HFFc6 (cell line): ENCODE measurements at regions not wholly inside any gene's neighbourhood (a gene's known extent, or its start where the extent isn't known, plus 50 kb on each side); places are given as distances from the start of the nearest gene placed in this dataset.

Source experiments
- DNase-seq: peaks from one replicate; pipeline ENCODE4 v3.0.0-alpha.2; 2018
- H3K27ac Mint-ChIP-seq: 2 replicates; pipeline ENCODE4 v1.8.0; 2020; ENCODE audit warnings: mild to moderate bottlenecking, mixed read lengths
- H3K27me3 Mint-ChIP-seq: 2 replicates; pipeline ENCODE4 v1.8.0; 2021; ENCODE audit warnings: mild to moderate bottlenecking, moderate library complexity, mixed read lengths; ENCODE audit not compliant: insufficient read depth
- H3K36me3 Mint-ChIP-seq: 2 replicates; pipeline ENCODE4 v1.8.0; 2021; ENCODE audit warnings: low read depth, mixed read lengths
- H3K4me1 Mint-ChIP-seq: 2 replicates; pipeline ENCODE4 v1.8.0; 2020; ENCODE audit warnings: low read depth, mixed read lengths
- H3K4me3 Mint-ChIP-seq: 2 replicates; pipeline ENCODE4 v1.8.0; 2020; ENCODE audit warnings: mild to moderate bottlenecking, moderate library complexity, mixed read lengths
- H3K9me3 Mint-ChIP-seq: 2 replicates; pipeline ENCODE4 v1.8.0; 2020; ENCODE audit warnings: mild to moderate bottlenecking, mixed read lengths
- TF ChIP-seq, protein P1 (sequence below): fragments of 200-600 bp; sonication (generic); IDR thresholded peaks from 2 replicates; pipeline ENCODE4 v1.5.0; 2021; ENCODE audit warnings: antibody characterized with exemption, mild to moderate bottlenecking

DNA sequence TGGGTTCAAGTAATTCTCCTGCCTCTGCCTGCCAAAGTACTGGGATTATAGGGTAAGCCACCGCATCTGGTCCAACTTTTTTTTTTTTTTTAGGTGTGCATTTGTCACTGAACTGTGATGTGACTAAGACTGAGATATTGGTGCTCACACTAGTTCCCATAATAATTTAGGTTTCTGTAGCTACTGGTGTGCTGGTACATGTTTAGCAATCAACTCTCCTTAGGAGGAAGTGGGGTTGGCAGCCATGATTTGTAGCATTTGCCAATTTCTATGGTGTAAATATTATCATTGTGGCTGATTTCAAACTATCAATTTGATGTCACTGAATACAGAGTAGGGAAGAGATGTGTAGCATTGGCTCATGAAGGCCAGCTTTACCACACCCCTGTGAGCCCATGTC is 372.7 kb downstream of the EDEM1 start:
- H3K4me3 Mint-ChIP-seq, result no peak overlapping the region
- no peak for DNase-seq

DNA sequence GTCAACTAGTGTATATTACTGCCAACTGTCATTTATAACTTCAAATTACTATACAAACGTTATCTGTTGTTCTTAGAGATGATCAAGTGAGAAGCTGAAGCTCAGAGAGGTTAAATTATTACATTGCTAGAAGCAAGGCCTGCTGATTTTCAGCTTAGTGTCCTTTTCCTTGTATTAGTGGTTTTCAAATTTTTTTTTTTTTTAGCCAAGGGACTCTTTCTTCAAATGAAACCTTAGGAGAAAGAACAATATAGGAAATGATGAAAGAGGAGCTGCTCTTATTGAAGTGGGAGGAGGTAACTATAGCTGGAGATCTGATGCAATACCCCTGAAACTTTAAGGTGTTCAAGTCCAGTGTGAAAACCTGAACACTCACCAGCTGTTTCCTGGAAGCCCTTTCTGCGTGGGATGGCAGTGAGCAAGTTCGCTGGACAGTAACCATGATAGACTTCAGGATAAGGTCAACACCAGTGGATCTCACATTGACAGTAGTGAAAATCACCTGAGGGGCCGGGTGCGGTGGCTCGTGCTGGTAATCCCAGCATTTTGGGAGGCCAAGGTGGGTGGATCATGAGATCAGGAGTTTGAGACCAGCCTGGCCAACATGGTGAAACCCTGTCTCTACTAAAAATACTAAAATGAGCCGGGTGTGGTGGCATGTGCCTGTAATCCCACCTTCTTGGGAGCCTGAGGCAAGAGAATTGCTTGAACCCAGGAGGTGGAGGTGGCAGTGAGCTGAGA is 376.2 kb downstream of the EDEM1 start:
- TF ChIP-seq, protein P1, sequence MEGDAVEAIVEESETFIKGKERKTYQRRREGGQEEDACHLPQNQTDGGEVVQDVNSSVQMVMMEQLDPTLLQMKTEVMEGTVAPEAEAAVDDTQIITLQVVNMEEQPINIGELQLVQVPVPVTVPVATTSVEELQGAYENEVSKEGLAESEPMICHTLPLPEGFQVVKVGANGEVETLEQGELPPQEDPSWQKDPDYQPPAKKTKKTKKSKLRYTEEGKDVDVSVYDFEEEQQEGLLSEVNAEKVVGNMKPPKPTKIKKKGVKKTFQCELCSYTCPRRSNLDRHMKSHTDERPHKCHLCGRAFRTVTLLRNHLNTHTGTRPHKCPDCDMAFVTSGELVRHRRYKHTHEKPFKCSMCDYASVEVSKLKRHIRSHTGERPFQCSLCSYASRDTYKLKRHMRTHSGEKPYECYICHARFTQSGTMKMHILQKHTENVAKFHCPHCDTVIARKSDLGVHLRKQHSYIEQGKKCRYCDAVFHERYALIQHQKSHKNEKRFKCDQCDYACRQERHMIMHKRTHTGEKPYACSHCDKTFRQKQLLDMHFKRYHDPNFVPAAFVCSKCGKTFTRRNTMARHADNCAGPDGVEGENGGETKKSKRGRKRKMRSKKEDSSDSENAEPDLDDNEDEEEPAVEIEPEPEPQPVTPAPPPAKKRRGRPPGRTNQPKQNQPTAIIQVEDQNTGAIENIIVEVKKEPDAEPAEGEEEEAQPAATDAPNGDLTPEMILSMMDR, result no peak
- Mint-ChIP-seq H3K4me3 (no peak overlapping the region), H3K27me3 (no peaks in the 10 kb centered on the region), H3K36me3 (no peaks in the 10 kb centered on the region), H3K4me1 (no peaks in the 10 kb centered on the region), H3K27ac (no peak overlapping the region), H3K9me3 (peaks cover 62% of the 10 kb centered on the region)
- no peak for DNase-seq

More for the DNA sequence above, 372.7 kb downstream of the EDEM1 start:
- Mint-ChIP-seq H3K4me1 (no peaks in the 10 kb centered on the region), H3K27ac (no peak overlapping the region), H3K27me3 (no peaks in the 10 kb centered on the region), H3K9me3 (peaks cover 47% of the 10 kb centered on the region), H3K36me3 (no peaks in the 10 kb centered on the region)
- TF ChIP-seq, protein P1, result no peak

DNA sequence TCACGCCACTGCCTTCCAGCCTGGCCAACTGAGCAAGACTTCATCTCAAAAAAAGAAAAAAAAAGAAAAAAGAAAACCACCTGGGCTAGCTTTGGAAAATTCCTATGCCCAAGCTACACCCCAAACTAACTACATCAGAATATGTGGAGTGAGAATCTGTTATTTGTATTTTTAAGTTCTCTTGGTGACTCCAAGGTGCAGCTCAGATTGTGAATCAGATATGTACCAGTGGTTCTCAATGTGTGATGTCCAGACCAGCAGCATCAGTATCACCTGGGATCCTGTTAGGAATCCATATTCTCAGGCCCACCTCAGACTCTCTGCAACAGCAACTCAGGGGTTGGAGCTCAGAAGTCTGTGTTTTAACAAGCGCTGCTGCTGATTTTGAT is 376.8 kb downstream of the EDEM1 start:
- H3K4me3 Mint-ChIP-seq, result no peak overlapping the region
- no peak for DNase-seq
- TF ChIP-seq, protein P1, result no peak
- H3K27ac Mint-ChIP-seq, result no peak overlapping the region
- H3K9me3 Mint-ChIP-seq, result peaks cover 58% of the 10 kb centered on the region
- H3K27me3 Mint-ChIP-seq, result no peaks in the 10 kb centered on the region
- H3K36me3 Mint-ChIP-seq, result no peaks in the 10 kb centered on the region
- no peaks in the 10 kb centered on the region for H3K4me1 Mint-ChIP-seq

DNA sequence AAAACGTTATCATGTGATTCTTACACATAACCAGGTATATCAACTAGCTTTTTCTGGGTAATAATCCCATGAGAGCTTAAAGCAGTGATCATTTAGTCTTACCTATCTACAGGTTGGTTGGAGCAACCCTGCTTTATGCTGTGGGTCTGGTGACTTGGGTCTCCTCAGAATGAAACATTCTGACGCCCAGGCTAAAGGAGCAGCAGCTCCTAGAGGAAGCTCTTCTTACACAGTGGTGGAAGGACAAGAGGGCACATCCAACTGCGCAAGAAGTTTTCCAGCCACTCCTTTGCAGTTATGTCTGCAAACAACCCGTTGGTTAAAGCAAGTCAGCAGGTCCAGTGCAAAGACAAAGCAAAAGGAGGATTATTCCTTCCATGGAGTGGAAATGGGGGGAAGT is 377.5 kb downstream of the EDEM1 start:
- H3K9me3 Mint-ChIP-seq, result peaks cover 50% of the 10 kb centered on the region
- H3K36me3 Mint-ChIP-seq, result no peaks in the 10 kb centered on the region
- no peak overlapping the region for H3K27ac Mint-ChIP-seq
- no peak overlapping the region for H3K4me3 Mint-ChIP-seq
- no peaks in the 10 kb centered on the region for H3K27me3 Mint-ChIP-seq
- no peaks in the 10 kb centered on the region for H3K4me1 Mint-ChIP-seq
- no peak for DNase-seq
- TF ChIP-seq, protein P1, result no peak

DNA sequence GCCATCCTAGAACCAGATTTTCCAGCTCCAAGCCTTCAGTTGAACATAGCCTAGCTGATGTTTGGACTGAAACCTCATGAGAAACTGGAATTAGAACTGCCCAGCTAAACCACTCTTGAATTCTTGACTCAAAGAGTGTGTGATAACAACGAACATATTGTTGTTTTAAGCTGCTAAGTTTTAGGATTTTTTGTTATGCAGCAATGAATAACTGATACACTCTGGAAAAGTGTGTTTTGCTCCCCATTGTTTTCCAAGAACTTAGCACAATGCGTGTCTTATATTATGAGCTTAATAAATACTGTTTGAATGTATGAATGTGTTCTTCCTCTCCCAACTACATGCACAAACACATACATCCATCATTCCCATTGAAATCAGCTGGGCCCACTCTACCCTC is 379.6 kb downstream of the EDEM1 start:
- H3K36me3 Mint-ChIP-seq, result no peaks in the 10 kb centered on the region
- DNase-seq, result no peak
- no peak overlapping the region for H3K27ac Mint-ChIP-seq
- TF ChIP-seq, protein P1, result no peak
- no peaks in the 10 kb centered on the region for H3K4me1 Mint-ChIP-seq
- no peaks in the 10 kb centered on the region for H3K27me3 Mint-ChIP-seq
- H3K4me3 Mint-ChIP-seq, result no peak overlapping the region
- peaks cover 49% of the 10 kb centered on the region for H3K9me3 Mint-ChIP-seq
